ENCODE measurements at regions not wholly inside any gene's neighbourhood (a gene's known extent, or its start where the extent isn't known, plus 50 kb on each side); places are given as distances from the start of the nearest gene placed in this dataset.

DNA sequence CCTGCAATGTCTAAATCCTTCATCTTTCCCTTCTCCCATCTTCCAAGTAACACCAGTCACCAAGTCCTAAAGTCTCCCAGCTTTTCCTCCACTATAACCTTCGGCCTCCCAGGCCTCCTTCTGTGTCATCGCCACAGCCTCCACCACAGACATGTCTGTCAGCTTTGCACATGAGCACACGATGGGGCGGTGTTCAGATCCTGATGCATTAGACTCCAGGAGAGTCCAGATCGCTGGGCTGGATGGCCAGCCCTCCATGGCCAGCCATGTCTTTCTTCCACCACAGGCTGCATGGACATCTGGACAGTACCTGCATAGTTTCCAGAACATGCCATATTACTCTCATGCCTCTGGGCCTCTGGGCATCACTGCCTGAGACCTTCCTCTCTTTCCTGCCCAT is 974.2 kb upstream of the ZNF722 start:
- no peak for ATAC-seq
- TF ChIP-seq, protein P1, sequence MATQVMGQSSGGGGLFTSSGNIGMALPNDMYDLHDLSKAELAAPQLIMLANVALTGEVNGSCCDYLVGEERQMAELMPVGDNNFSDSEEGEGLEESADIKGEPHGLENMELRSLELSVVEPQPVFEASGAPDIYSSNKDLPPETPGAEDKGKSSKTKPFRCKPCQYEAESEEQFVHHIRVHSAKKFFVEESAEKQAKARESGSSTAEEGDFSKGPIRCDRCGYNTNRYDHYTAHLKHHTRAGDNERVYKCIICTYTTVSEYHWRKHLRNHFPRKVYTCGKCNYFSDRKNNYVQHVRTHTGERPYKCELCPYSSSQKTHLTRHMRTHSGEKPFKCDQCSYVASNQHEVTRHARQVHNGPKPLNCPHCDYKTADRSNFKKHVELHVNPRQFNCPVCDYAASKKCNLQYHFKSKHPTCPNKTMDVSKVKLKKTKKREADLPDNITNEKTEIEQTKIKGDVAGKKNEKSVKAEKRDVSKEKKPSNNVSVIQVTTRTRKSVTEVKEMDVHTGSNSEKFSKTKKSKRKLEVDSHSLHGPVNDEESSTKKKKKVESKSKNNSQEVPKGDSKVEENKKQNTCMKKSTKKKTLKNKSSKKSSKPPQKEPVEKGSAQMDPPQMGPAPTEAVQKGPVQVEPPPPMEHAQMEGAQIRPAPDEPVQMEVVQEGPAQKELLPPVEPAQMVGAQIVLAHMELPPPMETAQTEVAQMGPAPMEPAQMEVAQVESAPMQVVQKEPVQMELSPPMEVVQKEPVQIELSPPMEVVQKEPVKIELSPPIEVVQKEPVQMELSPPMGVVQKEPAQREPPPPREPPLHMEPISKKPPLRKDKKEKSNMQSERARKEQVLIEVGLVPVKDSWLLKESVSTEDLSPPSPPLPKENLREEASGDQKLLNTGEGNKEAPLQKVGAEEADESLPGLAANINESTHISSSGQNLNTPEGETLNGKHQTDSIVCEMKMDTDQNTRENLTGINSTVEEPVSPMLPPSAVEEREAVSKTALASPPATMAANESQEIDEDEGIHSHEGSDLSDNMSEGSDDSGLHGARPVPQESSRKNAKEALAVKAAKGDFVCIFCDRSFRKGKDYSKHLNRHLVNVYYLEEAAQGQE (IDR thresholded peaks at IDR 0.05; ENCODE audit: insufficient read depth in 1 of 2, low read depth in 2 of 2, low read length in 1 of 2) = no peak
- TF ChIP-seq, protein P2, sequence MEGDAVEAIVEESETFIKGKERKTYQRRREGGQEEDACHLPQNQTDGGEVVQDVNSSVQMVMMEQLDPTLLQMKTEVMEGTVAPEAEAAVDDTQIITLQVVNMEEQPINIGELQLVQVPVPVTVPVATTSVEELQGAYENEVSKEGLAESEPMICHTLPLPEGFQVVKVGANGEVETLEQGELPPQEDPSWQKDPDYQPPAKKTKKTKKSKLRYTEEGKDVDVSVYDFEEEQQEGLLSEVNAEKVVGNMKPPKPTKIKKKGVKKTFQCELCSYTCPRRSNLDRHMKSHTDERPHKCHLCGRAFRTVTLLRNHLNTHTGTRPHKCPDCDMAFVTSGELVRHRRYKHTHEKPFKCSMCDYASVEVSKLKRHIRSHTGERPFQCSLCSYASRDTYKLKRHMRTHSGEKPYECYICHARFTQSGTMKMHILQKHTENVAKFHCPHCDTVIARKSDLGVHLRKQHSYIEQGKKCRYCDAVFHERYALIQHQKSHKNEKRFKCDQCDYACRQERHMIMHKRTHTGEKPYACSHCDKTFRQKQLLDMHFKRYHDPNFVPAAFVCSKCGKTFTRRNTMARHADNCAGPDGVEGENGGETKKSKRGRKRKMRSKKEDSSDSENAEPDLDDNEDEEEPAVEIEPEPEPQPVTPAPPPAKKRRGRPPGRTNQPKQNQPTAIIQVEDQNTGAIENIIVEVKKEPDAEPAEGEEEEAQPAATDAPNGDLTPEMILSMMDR (IDR thresholded peaks at IDR 0.05) = no peak
- no peak for TF ChIP-seq SIN3A (IDR thresholded peaks at IDR 0.05; ENCODE audit: borderline replicate concordance, insufficient read depth, low read depth, low read length)
- no peak for TF ChIP-seq POLR2AphosphoS5 (IDR thresholded peaks at IDR 0.05; ENCODE audit: low read depth, low read length)
- no peak for TF ChIP-seq TCF7L2 (IDR thresholded peaks at IDR 0.05; ENCODE audit: low read depth, low read length)
- BruUV-seq (replicated peaks) = no TSS peak
- ChIA-PET CTCF (no interaction called here), POLR2A (no interaction called here)
- Histone ChIP-seq H3K4me1 (ENCODE audit: control insufficient read depth, insufficient read depth, low read length) (no peaks in the 10 kb centered on the region), H3K36me3 (ENCODE audit: control insufficient read depth, insufficient read depth, low read length) (no peaks in the 10 kb centered on the region), H3K9me3 (ENCODE audit: control insufficient read depth, insufficient read depth, low read depth, low read length) (peaks cover 3% of the 10 kb centered on the region; the same call in 1 of the 2 replicates), H3K27ac (ENCODE audit: low read length) (no peak overlapping the region), H3K4me3 (ENCODE audit: low read depth in 2 of 2, low read length in 2 of 2) (no peak overlapping the region), H3K27me3 (ENCODE audit: control insufficient read depth, insufficient read depth, low read length) (no peaks in the 10 kb centered on the region)
- in situ Hi-C loops (cut with HindIII; ENCODE audit: low pct_unique_long_range_greater_than_20kb, low sequenced_read_pairs) (no loop called here), intact Hi-C loops (cut with micrococcal nuclease; ENCODE audit: unreplicated experiment) (no loop called here)
- no peak for DNase-seq (ENCODE audit: low read depth, low spot score)

DNA sequence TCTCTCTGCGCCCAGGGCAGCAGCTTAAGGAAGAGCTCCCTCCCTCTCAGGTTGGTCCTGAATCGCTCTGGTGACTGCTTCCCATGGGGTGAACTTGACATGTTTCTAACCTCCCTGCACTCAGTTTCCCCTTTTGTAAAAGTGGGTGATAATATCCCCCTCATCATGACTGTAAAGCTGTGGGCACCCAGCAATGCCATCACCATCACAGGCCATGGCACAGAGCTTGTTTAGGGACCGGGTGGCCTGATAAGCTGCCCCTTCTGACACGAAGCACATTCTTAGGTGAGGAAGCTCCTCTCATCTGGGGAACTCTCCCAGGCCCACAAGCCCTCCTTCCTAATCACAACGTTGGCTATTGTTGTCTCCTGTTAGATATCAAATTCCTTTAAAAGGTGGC is 972.8 kb upstream of the ZNF722 start:
- BruUV-seq (replicated peaks) = no TSS peak
- peaks cover 3% of the 10 kb centered on the region; the same call in 1 of the 2 replicates for H3K9me3 ChIP-seq (ENCODE audit: control insufficient read depth, insufficient read depth, low read depth, low read length)
- in situ Hi-C loops (cut with HindIII; ENCODE audit: low pct_unique_long_range_greater_than_20kb, low sequenced_read_pairs) = no loop called here
- DNase-seq (ENCODE audit: low read depth, low spot score) = no peak
- TF ChIP-seq TCF7L2 (IDR thresholded peaks at IDR 0.05; ENCODE audit: low read depth, low read length) (no peak), SIN3A (IDR thresholded peaks at IDR 0.05; ENCODE audit: borderline replicate concordance, insufficient read depth, low read depth, low read length) (no peak), POLR2AphosphoS5 (IDR thresholded peaks at IDR 0.05; ENCODE audit: low read depth, low read length) (no peak)
- TF ChIP-seq, protein P1 (IDR thresholded peaks at IDR 0.05; ENCODE audit: insufficient read depth in 1 of 2, low read depth in 2 of 2, low read length in 1 of 2) = no peak
- TF ChIP-seq, protein P2 (IDR thresholded peaks at IDR 0.05) = no peak
- no peak for ATAC-seq
- H3K4me3 ChIP-seq (ENCODE audit: low read depth in 2 of 2, low read length in 2 of 2) = no peak overlapping the region
- POLR2A ChIA-PET = no interaction called here
- no peaks in the 10 kb centered on the region for H3K4me1 ChIP-seq (ENCODE audit: control insufficient read depth, insufficient read depth, low read length)
- CTCF ChIA-PET = no interaction called here
- H3K27me3 ChIP-seq (ENCODE audit: control insufficient read depth, insufficient read depth, low read length) = no peaks in the 10 kb centered on the region
- intact Hi-C loops (cut with micrococcal nuclease; ENCODE audit: unreplicated experiment) = no loop called here
- H3K36me3 ChIP-seq (ENCODE audit: control insufficient read depth, insufficient read depth, low read length) = no peaks in the 10 kb centered on the region
- no peak overlapping the region for H3K27ac ChIP-seq (ENCODE audit: low read length)
